ENCODE measurements at regions not wholly inside any gene's neighbourhood (a gene's known extent, or its start where the extent isn't known, plus 50 kb on each side); places are given as distances from the start of the nearest gene placed in this dataset.

DNA sequence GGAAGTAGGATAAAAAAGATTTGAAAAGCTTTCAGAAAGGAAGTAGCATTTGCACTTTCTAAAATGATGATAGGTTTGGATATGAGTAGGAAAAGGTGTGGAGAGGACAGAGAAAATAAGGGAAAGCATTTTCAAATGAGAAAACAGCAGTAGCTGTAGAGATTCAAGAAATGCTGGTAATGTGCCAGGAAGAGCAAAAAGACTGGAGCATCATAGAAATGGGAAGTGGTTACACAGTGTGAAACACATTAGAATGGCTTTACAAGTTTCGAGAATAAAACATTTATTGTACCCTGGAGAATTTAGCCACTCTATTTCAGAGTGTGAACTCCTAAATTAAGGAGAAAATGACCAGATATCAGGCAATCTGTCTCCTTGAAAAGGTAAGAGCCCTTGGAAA, 108.3 kb upstream of the CHL1 start:
- TF ChIP-seq TAF1 (IDR thresholded peaks at IDR 0.05; ENCODE audit: low read depth) = no peak
- TF ChIP-seq, protein P1, sequence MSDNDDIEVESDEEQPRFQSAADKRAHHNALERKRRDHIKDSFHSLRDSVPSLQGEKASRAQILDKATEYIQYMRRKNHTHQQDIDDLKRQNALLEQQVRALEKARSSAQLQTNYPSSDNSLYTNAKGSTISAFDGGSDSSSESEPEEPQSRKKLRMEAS (IDR thresholded peaks at IDR 0.05) = no peak

Measured in Ishikawa (cell line).